Hepatocyte (in vitro differentiated cells): ENCODE measurements at regions not wholly inside any gene's neighbourhood (a gene's known extent, or its start where the extent isn't known, plus 50 kb on each side); places are given as distances from the start of the nearest gene placed in this dataset.

Experiments used
- CTCF ChIP-seq: fragments of 200-600 bp; sonication (generic); IDR thresholded peaks from 2 replicates; pipeline ENCODE4 v1.5.1; 2016; ENCODE audit warnings: antibody characterized with exemption, mild to moderate bottlenecking; ENCODE audit not compliant: poor library complexity
- EZH2 ChIP-seq: fragments of 200-600 bp; sonication (generic); IDR thresholded peaks from 2 replicates; pipeline ENCODE4 v1.6.1; 2016; ENCODE audit warnings: antibody characterized with exemption, mild to moderate bottlenecking, borderline replicate concordance

GRCh38 chr15:38945551-38946298, 381.1 kb upstream of the RASGRP1 start:
- TF ChIP-seq CTCF (no peak), EZH2 (no peak)
